Head of caudate nucleus (tissue), 42 donors: ENCODE measurements at regions not wholly inside any gene's neighbourhood (a gene's known extent, or its start where the extent isn't known, plus 50 kb on each side); places are given as distances from the start of the nearest gene placed in this dataset.
A peak's percentile ranks its signal among the peaks of the same experiment; 100 is the strongest.

ENCODE experiments used
- DNase-seq, 42 donors: peaks; one replicate each; pipeline versions ENCODE4 v3.0.0 to v3.0.0-alpha.2; 2020 to 2021; ENCODE audit warnings: mixed read lengths in 7 of 42
- intact Hi-C: fragments of 100-400 bp; cut with DNase I; formaldehyde crosslinking; loops from one replicate; pipeline ENCODE4 v1.15.0; 2022

GRCh38 chr10:2958659-2959058 is 108.7 kb upstream of the PFKP start:
- DNase-seq, result no peak
- intact Hi-C loops, result no loop called here

DNA sequence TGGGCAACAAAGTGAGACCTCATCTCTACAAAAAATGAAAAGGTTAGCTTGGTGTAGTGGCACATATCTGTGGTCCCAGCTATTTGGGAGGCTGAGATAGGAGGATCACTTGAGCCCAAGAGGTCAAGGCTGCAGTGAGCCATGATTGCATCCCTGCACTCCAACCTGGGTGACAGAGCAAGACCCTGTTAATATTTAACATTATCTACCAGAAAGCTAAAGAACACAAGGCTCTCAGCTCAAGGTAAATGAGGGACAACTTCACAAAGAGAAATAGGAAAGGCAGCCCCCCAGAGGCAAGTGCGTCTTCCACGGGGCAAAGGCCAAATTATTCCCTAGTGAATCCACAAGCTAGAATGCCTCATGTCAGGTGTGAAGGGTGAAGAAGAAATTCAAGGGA is 109.6 kb upstream of the PFKP start:
- DNase-seq, result peak in 1 of 42 donors; percentile 8
- intact Hi-C loops, result no loop called here

GRCh38 chr10:2955064-2955463 is 112.3 kb upstream of the PFKP start:
- intact Hi-C loops, result no loop called here
- DNase-seq, result peak in 1 of 42 donors; percentile 4

DNA sequence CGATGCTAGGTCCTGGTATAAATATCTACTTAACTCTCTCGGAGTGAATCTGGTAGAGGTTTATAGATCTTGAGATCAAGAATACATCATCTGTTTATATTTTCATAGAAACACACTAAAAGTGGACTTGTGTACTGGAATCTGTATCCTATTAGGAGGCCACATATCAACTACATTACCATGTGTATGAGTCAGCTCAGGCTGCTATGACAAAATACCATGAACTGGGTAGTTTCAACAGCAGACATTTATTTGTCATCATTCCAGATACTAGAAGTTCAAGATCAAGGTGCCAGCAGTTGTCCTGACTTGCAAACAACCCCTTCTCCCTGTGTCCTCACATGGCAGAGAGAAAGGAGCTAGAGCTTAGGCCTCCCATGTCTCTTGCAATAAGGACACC is 113.9 kb upstream of the PFKP start:
- intact Hi-C loops, result no loop called here

GRCh38 chr10:2951235-2951835 is 116.0 kb upstream of the PFKP start:
- intact Hi-C loops, result no loop called here
- peak in 8 of 42 donors; percentile 4 to 44 (median 16) for DNase-seq

More for the DNA sequence above, 113.9 kb upstream of the PFKP start:
- DNase-seq, result no peak

- intact Hi-C loops, result no loop called here
- DNase-seq, result no peak
Measured at GRCh38 chr10:2950546-2950945, 116.8 kb upstream of the PFKP start.

DNA sequence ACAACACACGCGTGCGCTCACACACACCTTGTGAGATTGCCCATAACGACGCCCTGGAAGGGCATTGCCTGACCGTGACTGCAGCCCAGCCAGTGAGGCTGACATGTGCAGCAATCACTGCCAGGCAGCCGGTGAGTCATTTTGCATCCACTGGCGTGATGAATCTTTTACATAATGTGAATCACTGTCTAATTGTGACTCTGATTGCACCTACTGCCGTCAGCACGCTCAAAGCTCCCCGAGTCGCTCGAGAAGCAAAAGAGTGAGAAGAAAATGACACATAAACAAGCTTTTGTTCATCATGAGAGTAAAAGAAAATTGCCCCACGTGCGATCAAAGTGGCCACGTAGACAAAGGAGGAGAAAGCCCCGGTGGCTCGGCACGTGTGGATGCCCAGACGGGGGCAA is 117.4 kb upstream of the PFKP start:
- intact Hi-C loops, result no loop called here

GRCh38 chr10:2949221-2949947 is 118.0 kb upstream of the PFKP start:
- DNase-seq, result peak in 1 of 42 donors; percentile 22
- intact Hi-C loops, result no loop called here

More for the DNA sequence above, 117.4 kb upstream of the PFKP start:
- DNase-seq, result peak in 39 of 42 donors; percentile 24 to 83 (median 51)

GRCh38 chr10:2948127-2948854 is 119.1 kb upstream of the PFKP start:
- DNase-seq, result no peak
- intact Hi-C loops, result no loop called here

GRCh38 chr10:2944788-2945187 is 122.6 kb upstream of the PFKP start:
- intact Hi-C loops, result no loop called here
- DNase-seq, result peak in 2 of 42 donors; percentile 3 to 12

GRCh38 chr10:2943932-2944614 is 123.3 kb upstream of the PFKP start:
- intact Hi-C loops, result no loop called here
- DNase-seq, result peak in 1 of 42 donors; percentile 4

GRCh38 chr10:2942938-2943337 is 124.4 kb upstream of the PFKP start:
- intact Hi-C loops, result no loop called here

DNA sequence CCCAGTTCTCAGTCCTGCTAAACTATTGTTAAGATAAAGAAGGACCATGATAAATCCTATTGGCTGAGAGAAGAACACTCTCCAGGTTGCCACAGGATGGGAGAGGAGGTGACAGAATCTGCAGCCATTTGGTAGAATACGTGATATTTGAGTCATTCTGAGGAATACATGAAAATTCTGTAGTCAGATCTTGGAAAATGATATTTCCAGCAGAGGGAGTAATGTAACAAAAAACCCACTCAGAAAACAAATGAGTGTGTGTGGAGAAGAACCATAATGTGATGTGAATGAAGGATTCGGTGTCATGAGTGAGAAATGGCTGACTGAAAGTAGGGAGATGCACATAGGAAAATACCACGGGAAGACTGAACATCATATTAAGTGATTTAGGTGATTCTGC is 128.5 kb upstream of the PFKP start:
- peak in 1 of 42 donors; percentile 29 for DNase-seq
- intact Hi-C loops, result no loop called here

More at GRCh38 chr10:2942938-2943337, 124.4 kb upstream of the PFKP start:
- DNase-seq, result peak in 1 of 42 donors; percentile 19

GRCh38 chr10:2936816-2937215 is 130.5 kb upstream of the PFKP start:
- DNase-seq, result peak in 2 of 42 donors; percentile 29 to 32
- intact Hi-C loops, result no loop called here

DNA sequence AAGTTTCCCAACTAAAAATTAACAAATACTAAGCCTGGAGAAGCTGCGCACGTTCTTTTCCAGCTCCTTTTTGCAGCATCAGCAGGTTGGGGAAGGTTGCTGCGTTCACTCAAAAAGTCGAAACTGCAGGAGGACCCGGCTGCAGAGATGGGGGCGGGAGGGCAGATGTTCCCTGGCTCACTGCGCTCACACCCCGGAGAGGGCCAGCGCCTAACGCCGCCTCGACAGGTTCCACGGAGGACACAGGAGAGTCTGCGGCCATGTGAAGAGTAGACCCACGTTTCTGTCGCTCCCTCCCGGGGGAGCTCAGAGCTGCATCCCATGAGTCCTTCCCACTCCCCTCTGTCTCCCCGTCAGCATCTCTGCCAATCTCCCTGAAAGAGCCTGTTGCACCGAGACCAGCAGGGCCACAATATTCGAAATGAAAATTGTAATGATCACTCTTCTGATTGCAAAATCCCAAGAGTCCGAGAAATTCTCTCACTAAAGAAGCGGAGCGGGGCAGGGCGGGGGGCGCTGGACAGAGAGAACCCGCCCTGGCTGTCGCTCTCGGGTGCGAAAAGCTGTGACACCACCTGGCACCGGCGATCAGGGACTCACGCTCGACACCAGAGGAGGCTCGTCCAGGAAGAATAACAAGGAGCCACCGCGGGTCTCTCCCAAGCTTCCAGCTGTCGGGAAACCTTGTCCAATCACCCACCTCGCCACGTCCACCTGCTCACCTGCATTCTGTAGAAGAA is 131.5 kb upstream of the PFKP start:
- DNase-seq, result peak in 2 of 42 donors; percentile 33 to 39
- intact Hi-C loops, result no loop called here

DNA sequence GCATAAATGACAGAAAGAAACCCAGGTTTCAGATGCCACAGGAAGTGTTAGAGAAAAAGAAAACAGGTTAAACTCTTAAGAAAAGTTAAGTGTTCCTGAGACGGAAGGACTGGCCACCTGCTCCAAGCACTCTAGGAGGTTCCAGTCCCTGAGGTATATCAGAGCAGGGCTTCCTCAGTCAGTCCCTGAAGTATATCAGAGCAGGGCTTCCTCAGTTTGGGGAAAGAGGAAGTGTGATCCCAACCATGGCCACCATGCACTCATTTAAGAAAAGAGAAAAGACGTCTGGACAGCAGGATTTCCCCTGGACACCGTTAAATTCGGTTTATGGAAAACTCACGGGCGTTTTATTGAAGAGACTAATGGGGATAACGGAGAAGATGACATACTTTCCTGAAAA is 133.4 kb upstream of the PFKP start:
- DNase-seq, result peak in 1 of 42 donors; percentile 40
- intact Hi-C loops, result no loop called here

GRCh38 chr10:2933519-2933918 is 133.8 kb upstream of the PFKP start:
- DNase-seq, result peak in 1 of 42 donors; percentile 16
- intact Hi-C loops, result no loop called here

DNA sequence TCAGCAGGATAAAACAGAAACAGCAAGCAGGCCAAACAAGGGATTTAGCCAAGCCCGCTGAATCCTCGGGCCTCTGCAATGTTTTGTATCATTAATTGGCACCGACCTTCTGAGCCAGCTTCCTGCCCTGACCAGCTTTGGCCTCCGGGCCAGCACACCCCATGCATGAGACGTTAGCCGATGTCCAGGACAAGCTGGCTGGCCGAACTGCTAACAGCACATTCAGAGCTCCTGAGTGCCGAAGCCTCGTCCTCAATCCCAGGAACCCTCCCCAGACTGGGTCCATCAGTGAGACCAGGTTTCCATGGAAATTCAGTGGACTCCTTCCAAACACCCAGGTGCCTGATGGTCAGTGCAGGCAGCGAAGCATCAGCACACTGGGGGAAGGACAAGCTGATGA is 134.3 kb upstream of the PFKP start:
- intact Hi-C loops, result no loop called here
- peak in 17 of 42 donors; percentile 18 to 71 (median 29) for DNase-seq
